HG03159 (cell line): ENCODE measurements at regions not wholly inside any gene's neighbourhood (a gene's known extent, or its start where the extent isn't known, plus 50 kb on each side); places are given as distances from the start of the nearest gene placed in this dataset.

Experiments
- ATAC-seq: cut with Tn5 transposase; IDR thresholded peaks from one replicate; pipeline ENCODE4 v1.9.1; 2021; ENCODE audit warnings: mild to moderate bottlenecking, moderate library complexity; ENCODE audit not compliant: unreplicated experiment

DNA sequence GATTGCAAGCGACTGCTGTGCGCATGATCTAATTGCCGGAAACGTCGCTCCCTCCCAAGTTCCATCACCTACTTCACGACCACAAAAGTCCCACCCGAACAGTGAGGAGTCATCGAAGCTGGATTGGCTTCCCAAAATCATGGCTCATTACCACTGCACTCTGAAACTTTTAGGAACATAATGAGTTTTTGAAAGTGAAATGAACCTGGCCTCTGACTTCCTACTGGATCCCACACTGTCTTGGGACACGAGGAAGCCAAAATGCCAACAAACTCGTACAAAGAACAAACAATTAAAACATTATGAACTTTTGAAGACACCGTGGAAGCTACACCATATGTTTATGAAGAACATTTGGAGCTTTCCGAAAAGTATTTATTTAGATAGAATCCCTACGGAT is 334.8 kb upstream of the TMPO start:
- no peak for ATAC-seq

DNA sequence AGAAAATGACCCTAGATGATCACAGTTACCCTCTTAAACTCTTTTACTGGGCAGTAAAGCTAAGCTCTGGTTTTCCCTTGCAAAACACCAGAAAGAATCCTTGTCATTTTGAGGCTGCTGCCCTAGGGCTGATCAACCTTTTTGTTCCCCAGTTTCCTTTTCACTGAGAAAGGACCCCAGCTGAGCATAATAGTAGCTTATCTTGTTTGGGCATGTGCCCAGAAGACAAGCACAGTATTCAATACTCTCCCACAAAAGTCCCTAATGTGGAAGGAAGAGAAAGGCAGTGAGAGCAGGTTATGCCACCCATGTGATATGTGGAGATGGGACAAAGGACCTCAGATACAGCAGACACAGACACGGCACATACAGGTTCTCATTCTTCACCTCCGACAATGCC is 332.6 kb upstream of the TMPO start:
- ATAC-seq: no peak

DNA sequence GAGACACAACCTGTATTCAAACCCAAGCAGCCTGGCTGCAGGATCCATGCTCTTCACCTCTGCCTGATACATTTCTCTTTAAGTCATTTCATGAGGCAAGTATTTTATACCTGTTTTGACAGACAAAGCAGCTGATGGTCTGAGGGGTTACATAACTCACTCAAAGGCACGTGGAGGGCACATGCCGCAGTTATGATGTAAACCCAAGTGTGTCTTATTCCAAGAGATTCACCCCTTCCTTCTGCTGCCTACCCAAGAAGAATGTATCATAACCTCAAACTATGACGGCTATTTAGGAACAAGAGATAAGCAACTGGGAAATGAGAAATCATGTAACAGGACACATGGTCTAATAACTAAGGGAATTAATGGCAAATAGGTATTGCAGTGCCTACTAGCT is 329.8 kb upstream of the TMPO start:
- no peak for ATAC-seq

DNA sequence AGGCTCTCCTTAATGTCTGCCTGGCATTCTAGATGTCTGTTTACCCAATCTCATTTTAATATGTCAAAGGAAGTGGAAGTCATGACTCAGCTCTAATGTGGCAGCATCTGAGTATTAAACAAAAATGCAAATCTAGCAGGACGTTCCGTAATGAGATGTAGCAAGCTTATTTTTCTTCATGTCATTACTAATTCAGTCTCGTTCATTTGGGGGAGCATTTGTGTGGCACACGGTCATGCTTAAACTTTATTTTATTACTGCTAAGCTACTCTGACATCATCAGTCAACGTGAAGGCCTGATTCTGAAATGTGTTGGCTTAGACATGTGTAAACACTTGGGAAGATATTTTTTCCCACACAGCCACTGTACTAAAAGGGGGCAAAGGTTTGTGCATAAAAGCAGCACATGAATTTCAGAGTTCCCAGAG is 326.7 kb upstream of the TMPO start:
- ATAC-seq: no peak

DNA sequence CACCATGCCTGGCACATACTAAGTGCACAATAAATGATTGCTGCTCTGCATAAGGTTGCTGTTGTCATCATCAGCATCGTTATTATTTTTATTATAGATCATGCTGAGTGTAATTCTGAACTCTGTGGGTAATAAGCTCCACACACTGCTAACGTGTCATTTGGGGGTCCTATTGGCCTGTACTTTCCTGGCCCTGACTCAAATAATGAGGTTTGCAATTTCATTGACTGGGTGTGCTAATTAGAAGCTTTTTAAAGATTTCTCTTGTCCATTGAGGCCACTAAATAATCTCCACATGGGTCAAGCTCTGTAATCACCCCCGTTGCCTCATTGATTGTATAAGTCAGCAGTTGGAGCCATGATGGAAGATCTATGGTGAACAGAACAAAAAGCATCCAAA is 320.8 kb upstream of the TMPO start:
- no peak for ATAC-seq

DNA sequence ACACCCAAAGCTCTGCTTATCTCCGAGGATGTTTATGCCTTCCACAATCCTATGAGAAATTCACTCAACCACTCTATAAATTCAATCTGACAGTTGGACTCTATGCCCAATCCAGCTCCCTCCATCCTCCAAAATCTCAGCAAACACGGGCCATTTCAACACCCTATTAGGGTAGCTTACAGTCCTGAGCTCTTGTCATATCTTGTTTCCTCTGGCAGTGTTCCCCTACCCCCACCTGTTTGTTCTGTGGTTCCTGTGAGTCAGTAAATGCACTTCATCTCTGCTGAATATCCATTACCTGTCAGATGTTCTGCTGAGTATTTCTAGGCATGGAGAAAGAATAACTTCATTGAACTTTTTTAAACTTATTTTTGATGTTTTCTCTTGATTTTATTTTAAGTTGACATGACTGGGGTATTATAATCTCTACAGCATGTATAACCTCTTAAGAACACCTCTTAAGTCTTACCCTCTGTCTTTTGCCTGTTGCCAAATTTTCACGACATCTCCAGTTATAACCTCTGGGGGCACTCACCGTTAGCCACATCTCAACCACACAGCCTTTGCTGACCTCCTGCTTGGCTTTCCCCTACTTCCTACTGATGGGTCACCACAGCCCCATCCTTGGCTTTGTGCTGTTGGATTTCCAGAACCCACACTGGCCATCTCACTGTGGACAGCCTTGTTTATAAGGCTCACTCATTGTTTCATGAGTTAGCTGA is 317.0 kb upstream of the TMPO start:
- no peak for ATAC-seq

DNA sequence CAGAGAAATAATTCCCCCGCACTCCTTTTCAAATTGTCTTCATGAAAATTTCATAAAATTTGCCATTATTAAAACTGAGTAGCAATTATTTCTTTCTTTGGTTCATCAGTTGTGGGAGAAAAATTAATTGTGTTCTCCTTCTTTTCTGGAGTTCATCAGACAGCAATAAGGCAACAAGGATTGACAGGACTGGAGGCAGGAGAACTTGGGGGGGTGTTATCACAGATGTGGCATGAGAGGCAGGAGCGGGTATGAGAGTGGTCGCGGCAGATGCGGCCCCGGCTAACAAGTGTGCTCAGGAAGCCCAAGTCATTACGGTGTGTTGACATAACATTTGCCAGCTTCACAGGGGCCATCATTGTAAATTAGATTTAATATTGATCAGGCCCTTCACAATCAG is 306.6 kb upstream of the TMPO start:
- ATAC-seq: no peak

DNA sequence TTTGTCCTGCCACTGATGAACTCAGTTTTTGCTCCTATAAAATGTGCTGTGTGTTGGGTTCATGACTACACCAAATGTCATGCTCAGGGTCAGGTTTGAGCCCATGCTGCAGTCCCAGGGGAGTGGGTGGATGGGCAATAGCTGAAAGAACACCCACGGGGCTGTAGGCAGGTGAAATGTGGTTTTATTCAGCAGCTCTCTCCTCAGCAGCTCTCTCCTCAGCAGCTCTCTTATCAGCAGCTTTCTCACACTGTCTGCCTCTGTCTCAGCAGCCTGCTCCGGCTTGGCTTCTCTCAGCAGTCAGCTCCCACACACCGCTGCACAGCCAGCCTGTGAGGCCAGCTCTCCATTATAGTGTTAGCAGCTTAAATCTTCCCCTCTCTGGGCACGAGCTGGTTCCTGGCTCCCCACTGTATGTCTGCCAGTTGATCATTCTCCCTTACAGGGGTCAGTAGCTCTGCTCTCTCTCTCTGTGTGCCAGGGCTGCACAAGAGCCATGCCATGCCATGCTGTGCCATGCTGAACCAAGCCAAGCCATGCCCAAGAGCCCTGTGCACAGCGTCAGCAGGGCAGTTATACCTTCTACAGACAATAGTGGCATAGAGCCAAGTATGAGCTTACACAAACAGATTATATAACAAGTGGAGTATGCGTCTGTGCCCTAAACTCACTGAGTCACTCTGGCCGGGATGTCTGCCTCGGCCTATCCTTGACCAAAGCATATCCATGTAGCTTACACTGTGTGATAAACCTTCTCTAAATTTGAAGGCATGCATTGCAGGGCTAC is 303.3 kb upstream of the TMPO start:
- no peak for ATAC-seq

DNA sequence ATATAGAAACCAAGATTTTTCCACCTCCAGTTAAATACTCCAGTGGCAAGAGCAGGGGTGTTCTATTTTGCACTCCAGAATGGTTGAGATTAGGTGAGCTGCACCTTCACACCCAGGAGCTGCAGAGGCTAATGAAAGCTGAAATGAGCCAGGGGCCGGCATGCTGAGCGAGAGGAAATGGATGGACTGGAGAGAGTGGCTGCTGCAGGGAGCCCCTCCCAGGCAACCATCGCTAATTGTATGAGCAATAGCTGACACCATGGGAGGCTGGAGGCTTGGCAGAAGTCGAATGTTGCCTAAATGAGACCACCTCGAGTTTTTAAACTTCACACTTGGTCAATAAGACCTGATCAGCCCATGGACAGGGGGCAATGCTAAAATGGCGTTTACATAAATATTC is 301.8 kb upstream of the TMPO start:
- ATAC-seq: no peak

DNA sequence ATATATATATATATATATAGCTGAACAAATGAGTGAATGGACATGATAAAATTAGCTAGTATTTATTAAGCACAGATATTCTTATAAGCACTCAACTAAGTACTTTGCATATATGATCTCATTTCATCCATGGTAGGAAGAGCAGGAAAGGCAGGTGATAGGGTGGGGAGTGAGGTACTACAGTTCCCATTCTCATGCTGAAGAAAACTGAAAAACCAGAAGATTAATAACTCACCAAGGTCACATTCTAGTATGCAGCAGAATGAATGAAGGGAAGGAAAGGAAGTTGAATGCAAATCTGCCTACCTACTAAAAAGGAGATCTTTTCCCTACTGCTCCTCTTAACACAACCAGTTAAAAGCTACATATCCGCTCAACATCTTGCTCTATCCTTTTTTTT is 298.1 kb upstream of the TMPO start:
- no peak for ATAC-seq

DNA sequence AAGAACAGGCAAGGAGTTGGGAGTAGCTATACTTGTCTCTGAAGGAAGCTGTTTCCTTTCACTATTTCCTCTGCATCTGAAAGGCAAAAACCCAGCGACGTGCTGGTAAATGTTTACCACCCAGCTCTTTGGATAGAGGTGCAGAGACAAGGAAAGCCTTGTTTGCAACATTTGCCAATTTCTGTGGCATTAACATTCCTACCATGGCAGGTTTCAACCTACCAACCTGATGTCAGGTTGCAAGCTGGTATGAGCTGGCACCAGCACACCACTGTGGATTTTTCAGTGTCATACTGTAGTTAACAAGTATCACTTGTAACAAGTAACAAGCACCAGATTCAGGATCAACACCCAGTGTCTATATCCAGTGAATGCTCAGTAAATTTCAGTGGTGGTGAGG is 294.8 kb upstream of the TMPO start:
- no peak for ATAC-seq

DNA sequence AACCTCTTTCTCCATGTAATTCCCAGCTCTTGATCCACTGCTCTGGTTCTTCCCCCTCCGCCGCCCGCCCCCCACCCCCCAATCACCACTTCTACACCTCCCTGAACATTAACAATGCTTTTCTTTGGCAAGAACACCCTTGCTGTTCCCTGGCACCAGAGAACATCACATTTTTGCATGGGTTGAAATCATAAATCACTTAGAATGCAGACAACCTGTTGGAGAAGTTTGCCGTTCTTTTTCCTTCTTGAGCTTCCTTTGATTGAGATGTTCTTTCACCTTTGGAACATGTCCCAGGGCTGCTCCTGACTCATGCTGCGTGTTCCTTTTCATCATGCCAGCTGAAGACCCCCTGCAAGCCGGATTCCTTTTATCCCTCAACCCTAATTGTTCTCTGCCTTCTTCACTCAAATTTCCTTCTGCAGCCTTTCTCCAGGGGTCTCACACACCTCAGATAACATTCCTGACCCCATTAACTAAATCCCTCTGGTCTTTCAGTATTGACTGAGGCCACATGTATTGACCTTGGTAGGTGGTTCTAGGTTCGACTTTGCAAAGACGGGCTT is 294.1 kb upstream of the TMPO start:
- no peak for ATAC-seq

DNA sequence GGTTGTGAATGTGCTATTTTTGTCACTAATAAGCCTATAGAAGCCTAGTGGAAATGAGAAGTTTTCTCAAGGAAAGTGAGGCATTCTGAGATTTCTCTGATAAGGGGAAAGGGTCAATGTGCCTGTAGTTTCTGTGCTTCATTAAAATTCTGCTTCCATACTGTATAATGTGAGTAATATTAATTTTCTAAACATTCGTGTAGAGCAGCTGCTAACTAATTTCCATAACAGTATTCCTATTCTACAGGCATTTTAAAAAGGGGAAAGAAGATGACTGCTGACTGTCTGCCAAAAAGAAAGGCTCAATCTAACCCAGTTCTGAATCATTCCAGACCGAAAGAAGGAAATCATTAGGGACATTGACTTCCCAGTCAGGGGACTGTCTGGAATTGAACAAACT is 293.3 kb upstream of the TMPO start:
- ATAC-seq: no peak

DNA sequence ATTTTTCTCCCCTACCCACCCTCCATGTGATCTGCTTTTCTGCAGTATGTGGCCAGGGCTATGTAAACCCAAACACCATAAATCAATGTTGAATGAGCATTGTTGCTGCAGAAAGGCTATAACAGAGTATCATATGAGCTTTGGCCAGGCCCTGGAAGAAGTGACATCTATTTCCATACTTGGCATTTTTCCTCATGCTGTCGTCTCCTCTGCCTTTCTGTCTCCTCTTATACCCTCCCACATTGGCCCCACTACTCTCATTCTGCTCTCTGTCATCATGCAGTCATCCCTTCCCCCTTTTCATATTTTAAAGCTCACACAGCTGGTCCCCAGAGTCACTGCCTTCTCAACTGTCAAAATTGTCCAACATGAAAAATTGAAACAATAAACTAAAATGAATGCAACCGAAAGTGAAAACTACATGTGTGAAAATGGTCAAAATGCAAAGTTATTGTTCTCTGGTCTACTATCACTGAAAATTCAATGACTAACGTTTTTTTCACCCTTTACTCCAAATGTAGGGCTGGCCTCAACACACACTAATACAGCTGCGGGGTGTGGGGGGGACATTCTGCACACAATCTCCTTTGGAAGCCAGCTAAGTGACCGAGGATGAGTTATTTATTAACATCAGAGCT is 290.7 kb upstream of the TMPO start:
- ATAC-seq: peak; percentile 68

DNA sequence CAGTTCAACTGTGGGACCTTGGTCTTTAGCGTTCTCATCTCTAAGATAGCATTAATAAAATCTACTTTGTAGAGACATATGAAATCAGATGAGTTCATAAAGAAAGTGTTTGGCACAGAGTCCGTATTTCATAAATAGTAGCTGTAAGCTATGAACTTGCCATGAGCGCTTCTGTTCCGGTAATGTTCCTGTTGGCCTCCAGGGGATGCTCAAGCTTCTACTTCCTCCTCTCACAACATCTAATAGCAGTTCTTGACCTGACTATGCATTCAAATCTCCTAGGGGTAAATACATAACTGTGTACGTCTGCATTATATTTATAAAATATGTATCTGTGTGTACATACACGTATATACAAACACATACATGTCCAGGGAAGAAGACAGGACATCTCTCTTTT is 288.2 kb upstream of the TMPO start:
- ATAC-seq: no peak

DNA sequence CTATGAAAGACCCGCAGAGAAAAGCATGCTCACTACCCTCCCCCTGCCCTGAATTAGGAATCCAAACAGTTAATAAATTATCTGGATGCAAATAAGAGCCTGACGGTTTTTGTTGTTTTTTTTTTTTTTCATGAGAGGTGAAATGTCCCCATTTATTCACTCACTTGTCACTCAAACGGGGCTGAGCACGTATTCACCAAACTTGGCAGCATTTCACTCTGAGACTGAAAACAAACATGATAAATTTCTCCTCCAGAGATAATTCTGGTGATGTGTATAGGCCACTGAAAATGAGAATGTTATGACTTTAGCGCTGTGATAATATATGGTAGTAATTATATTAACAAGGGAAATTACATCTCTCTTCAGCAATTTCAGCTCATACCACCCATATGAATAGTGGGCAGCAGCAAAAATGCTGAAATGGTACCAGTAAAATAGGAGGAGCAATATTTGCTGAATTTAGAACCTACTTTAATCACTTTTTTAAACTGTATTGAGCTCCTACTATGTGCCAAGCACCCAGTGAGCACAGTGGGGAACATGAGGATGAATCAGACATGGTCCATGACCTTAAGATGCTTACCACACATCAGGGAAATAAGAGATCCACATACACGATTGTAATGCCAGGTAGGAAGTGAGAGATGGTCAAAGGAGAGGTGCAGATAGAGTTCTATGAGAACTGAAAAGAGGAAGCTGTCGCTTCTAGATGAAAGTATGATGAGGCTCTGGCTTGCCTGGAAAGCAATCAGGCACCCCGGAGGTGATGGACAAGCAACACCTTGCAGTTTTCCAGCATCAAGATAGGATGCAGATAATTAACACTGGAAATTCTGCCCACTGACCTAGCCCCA is 286.5 kb upstream of the TMPO start:
- peak; percentile 44 for ATAC-seq

DNA sequence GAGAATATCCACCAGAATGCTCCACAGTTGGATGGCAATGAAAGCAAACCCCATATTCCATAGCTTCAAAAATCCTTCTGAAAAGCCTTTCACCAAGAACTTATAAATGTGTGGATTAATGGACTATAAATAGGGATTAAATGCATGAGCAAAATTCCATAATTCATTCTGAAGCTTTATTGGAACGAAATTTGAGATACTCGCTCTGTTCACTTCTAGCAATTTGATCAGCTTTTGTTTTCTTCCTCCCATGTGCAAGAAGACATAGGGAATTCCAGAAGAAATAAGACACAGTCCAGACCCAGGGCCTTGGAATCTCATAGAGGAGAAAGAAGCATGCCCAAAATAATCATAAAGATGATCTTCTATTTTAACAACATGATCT is 285.9 kb upstream of the TMPO start:
- ATAC-seq: no peak

DNA sequence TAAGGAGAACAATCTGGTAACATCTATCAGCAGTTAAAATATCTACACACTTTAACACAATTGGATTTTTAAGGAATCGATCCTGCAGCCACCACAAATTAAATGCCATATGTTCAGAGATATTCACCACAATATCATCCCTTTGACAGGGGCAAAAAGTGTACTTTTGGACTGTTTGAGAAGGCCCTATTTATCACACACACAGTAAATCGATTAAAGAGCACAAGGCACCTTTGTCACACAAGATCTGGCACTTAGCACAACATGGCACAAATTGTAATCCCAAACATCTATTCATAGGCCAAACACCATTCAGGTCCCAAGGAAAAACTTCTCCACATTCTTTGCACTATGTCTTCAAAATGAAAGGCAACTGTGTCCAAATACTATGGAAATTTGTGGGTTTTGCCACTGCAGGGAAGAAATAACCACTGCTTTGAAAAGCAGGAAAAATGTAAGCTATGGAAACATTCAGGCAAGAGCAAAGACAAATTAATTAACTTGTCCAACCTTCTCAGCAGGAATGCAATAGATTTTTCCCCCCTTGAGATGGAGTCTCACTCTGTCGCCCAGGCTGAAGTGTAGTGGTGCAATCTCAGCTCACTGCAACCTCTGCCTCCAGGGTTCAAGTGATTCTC is 282.5 kb upstream of the TMPO start:
- no peak for ATAC-seq

DNA sequence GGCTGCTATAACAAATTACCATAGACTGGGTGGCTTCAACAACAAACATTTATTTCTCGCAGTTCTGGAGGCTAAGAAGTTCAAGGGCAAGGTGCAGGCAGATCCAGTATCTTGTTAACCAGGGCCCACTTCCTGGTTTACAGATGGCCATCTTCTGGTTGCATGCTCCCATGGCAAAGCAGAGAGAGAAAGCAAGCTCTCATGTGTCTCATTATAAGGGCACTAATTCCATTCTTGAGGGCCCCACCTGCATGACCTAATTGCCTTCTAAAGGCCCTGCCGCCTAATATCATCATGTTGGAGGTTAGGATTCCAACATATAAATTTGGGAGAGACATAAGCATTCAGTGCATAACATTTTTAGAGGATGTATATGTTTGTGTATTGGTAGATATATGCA is 280.1 kb upstream of the TMPO start:
- no peak for ATAC-seq

DNA sequence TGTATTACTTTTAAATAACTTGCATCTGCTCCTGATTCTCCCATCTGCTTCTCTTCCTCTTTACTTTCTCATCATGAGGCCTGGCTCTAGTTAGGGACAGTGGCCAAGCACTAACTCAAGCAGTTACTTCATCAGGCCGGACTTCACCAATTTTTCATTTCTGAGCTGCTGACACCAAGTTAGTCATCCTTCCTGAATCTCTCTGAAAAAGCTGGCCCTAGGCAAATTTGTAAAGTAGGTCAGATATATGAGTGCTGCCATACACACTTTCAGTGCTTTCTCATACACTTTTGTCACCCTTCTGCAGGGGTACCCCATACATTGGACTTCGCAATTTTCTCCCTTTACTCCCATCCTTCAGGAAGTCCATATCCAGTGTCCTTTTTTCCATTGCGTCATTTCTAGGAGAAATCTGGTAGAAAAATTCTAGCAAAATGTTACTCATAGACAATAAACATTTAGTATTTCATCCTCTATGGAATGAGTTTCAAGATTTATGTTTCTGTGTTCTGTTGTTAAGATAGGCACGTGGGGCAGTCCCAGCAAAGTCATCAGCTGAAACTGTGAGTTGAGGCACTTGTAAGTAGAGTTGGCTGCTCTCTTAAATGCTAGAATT is 276.8 kb upstream of the TMPO start:
- no peak for ATAC-seq
